ENCODE measurements at regions not wholly inside any gene's neighbourhood (a gene's known extent, or its start where the extent isn't known, plus 50 kb on each side); places are given as distances from the start of the nearest gene placed in this dataset.

DNA sequence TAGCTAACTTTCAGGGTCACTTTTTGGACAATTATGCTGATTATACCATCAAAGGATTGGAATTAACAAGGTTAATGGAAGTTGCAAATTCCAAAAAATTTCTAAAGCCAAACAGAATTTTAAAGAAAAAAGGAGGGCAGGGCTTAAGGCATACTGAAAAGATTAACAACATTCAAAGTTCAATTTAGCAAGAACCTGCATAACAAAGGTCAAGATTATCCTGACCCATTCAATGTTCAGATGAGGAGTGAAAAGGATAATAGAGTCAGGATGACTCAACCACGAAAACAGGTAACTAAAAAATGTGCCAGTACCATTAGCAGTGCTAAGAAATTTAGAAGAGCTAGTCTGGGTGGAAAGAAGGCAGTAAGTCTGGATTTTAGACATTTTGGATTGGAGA, 139.8 kb upstream of the HNMT start:
- no peak for DNase-seq (ENCODE audit: low spot score)

DNA sequence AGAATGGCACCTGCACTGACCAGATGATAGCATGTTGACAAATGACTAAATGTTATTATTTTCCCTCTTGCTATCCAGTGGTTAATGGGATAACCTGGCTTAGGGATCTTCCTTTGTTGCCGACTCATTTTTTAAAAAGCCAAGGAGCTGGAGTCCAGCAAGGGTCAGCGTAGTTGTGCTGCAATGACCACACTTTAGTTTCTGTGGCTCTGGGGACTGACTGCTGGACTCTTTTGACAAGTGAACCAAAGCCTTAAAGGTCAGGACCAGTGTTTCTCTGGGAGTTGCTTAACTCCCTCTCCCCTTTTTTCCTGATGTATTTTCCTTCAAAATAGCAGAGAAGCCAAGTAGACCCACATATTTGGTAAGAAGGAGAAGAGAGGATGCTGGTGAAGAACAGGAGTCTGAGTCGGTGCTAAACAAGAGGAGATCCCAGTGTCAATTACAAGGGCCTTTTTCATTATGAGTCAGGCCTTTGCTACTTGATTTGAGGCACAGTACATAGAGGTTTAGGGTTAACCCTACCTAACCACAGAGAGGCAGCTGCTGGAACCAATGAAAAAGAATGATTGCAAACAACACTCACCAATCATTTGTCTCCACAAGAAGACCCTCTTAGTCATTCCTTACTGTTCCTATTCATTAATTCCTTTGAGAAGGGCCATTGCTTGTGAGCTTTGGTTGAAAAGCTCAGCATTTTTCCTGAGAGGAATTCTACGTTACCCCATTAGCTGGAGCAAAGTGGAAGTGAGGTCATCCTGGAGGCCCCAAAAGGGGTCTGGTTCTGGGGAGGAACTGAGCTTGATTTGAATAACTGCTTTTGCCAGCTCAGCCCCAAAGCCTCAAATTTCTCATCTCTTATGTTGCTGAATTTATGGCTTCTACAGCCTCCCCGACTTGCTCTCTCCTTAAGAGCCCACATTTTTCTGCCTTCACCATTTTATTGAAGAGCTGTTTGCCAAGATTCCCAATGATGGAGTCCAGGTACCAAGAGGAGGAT, 137.6 kb upstream of the HNMT start:
- no peak for DNase-seq (ENCODE audit: low spot score)

DNA sequence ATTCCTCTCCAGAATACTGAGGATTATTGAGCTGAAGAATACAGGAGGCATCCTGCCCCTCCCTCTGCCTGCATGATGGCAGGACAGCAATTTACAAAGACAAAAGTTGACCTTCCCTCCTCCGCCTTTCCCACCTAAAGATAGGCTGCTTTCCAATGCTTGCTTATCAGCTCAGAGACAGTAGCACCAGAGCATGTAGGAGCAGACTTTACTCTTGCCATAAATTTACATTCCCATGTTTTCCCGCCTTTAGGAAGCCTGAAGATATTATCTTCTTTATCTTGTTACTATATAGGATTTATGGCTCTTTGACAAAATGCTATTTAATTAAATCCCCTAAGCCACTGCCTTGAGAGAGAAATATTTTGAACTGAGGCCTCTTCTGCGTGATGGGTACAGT, 135.6 kb upstream of the HNMT start:
- no peak for DNase-seq (ENCODE audit: low spot score)

DNA sequence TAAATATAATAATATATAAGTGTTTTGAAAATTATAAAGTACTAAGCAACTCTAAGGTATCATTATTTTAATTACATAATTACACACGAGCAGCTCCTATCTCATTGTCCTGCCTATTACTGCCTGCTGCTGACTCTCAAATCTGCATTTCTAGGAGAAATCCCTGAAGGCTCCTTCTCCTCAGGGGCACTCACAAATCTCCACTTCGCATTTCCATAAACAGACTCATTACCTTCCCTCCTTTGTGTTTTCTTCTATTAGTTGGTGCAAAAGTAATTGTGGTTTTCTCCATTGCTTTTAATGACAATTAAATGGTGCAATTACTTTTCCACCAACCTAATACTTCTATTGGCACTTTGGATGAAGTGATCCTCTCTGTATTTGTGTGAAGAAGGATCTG, 135.0 kb upstream of the HNMT start:
- DNase-seq (ENCODE audit: low spot score): no peak

DNA sequence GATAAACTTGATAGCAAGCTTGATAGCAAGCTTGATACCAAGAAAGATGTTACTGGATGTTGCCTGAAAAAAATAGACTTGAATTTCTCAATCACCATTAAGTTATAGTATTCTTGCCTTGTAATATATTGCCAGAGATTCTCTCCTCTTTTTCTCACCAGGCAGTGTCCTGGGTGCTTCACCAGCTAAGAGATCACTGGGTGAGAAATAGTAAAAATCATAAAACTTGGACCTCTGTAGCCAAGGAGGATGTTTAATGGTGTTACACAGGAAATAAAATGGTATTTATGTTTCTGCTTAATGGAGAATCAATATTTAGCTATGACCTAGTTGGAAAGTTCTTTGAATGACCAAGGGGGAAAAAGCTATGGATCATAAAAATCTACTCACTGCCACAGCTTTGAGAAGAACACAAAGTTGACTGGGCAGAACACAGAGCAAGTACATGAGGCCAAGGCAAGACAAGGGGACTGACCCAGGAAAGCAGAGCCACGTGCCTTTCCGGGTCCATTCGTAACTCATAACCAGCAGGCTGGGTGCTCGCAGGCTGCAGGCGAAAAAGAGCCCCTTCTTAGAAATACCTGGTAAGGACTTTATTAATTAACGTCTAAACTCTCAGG, 129.4 kb upstream of the HNMT start:
- no peak for DNase-seq (ENCODE audit: low spot score)

DNA sequence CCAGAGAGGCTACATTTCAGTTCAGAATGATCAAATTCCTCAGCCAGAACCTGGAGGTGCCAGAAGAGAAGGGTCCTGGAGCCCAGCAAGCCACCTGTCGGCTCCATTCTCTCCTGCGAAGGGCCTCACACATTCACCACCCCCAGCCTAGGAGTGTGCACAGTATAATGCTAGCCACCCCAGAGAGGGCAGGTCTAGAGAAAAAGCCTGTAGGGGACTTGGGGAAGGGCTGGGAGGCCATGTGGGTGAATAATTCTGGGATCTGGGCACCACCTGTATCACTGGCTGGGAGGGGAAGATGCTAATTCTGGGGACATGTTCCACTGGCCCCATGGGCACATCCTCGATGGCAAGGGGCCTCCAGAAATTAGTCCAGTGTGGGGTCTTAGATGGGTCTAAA, 127.6 kb upstream of the HNMT start:
- DNase-seq (ENCODE audit: low spot score): no peak

DNA sequence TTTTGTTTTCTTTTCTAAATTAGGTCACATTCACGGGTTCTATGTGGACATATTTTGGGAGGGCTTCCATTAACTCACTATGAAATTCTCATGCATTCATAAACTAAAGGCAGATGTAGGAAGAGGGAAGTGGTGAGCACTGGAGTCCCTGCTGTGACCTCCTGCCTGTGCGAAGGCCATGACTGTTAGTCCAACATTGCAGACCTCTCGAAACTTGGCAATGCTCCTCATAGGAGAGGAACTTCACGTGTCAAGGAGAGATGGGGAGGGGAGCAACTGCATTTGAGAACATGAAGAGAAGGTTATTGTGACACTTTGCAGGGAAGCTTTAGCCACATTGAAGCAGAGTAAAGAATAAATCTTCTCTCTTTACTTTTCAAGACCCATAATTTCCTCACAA, 126.4 kb upstream of the HNMT start:
- DNase-seq (ENCODE audit: low spot score): no peak

DNA sequence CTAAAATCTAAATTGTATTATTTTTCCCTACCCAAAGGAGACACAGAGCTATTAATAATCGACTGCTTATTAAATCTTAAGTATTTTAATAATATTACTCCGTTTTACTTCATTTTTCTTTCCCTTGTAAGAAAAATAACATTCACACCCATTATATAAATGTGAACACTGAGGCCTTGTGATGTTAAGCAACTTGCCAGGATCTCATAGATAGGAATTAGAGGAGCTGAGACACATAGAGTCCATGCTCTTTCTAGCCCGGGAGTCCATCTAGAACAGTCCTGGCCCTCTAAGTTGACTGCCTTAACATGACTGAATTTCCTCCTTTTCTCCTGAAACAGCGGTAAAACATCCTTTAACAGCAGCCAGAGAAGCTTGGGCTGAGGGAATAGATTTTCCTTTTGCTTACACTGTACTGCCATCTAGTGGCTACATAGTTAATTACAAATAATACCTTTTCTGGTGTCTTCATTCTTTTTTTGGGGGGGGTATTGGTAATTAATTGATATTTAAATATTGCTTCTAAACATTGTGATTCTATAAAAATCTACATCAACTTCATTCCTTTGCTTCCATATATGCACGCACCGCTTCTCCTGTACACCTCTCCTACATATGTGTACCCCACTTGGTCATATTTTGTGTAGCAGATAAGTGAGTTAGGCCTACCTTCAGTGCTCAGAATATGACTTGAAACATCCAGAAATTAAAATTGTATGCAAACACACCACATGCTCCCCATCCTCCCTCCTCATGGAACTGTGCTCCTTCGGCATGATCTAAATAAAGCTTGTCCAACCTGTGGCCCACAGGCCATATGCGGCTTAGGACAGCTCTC, 125.8 kb upstream of the HNMT start:
- DNase-seq (ENCODE audit: low spot score): peak; percentile 62

DNA sequence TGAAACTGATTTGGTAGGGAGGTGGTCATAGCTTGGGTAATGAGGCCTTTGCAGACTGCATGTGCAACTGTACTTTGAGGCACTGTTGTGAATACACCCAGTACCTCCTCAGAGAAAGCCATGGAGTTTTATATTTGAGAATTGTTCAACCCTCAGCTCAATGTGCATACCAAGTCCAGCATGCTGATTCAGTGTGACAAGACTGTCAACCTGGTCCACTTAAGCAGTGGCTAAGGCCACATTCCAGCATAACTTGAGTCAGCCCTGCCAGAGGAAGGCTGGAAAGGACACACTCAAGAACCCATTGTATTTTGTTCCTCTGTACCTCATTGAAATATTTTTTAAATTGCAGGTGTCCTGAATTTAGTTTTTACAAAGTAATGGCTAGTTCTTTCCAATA, 121.8 kb upstream of the HNMT start:
- DNase-seq (ENCODE audit: low spot score): no peak

DNA sequence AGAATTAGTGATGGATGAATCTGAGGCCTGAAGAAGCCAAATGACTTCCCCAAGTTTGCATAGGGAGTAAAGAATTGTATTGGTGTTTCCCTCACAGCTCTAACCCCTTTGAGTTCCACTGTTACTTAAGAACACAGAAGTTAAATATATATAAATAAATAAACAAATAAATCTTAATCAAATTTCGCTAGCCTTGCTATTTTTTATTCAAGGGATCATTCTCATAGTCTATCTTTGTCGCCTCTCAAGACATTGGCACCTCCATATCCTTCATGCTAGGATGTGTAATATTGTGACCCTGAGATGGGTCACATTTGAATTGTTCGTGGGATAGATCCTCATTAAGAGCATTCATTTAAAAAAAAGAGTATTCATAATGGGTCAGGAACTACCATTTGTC, 121.3 kb upstream of the HNMT start:
- no peak for DNase-seq (ENCODE audit: low spot score)

DNA sequence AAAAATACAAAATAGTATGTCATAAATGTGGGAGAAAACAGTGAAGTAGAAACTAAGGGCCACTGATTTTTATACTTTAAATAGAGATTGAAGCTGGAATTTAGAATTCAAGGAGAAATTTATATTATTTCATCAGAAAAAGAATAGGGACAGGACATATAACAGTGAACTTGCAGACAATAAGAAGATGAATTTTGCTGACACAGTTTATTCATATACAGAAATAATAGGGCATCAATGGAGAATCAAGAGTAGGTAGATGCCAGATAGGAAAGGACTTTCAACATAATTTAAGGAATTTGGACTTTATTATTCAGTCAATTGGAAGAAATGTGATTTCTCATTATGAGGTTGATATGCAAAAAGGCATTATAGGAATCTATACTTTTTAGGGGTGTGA, 118.9 kb upstream of the HNMT start:
- no peak for DNase-seq (ENCODE audit: low spot score)

DNA sequence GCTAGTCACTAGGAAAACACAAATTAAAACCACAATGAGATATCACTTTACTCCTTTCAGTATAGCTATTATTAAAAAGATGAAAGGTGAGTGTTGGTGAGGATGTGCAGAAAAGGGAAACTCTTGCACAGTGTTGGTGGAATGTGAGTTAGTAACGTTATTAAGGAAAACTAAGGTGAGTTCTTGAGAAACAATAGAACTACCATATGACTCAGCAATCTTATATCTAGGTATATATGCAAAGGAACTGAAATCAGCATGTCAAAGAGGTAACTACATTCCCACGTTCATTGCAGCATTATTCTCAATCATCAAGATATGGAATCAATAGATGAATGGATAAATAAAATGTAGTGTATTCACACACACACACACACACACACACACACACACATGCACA, 117.3 kb upstream of the HNMT start:
- DNase-seq (ENCODE audit: low spot score): no peak

DNA sequence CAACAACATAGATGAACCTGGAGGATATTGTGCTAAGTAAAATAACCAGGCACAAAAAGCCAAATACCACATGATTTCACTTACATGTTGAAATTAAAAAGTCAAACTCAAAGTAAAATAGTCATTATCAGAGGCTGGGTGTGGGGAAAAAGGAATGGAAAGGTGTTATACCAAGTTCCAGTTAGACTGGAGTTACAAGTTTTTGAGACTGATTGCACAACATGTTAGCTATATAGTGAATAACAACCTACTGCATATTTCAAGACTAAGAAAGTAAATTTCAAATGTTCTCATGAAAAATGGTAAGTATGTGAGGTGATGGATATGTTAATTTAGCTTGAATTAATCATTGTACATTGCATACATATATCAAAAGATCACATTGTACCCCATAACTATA, 116.8 kb upstream of the HNMT start:
- DNase-seq (ENCODE audit: low spot score): no peak

DNA sequence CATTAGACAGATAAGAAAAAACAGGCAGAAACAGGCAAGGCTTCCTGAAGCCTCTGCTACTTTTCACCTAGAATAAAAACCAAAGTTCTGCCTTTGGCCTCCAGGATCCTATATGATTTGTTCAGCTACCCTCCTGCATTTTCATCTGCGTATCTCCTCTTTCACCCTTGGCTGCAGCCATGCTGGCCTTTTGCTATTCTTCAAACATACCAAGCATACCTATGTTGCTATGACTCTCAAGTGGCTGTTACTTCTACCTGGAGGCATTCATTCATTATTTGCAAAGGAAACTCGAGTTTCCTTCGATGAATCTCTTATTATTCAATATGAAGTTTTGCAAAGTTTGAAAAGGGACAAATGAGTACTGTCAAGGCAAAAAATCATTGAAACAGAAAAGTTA, 106.4 kb upstream of the HNMT start:
- DNase-seq (ENCODE audit: low spot score): no peak

DNA sequence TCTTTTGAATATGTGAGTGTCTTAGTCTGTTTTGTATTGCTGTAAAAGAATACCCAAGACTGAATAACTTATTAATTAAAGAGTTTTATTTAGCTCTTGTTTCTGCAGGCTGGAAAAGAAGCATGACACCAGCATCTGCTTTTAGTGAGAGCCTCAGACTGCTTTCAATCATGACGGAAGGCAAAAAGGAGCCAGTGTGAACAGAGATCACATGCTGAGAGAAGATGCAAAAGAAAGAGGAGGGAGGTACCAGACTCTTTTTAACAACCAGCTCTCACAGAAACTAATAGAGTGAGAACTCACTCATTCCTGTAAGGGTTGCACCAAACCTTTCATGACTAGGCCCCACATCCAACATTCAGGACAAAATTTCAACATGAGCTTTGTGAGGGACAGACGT, 101.6 kb upstream of the HNMT start:
- DNase-seq (ENCODE audit: low spot score): no peak

DNA sequence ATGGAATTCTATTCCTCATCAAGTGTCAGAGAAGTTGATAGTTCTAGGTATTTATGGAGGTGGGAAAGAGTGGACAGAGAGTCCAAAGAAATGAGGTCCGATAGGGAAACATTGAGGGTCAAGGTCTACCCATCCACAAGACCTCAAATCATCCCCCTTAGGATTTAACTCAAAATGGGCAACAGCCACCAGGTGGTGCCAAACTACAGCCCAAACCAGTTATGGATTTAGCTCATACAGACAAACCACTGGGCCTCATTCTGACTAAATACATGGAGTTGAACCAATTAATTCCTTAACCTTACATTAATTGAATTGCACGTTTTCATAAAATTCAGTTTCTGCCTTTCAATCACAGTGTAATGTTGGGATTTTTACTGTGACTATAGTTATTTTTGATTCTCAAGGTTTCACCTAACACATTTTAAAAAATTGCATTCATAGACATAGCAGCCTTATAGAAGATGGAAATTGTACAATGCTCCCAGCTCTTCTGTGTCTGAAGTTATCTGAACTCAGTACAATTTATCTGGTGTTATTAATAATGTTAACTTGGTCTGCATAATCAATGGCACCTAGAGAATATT, 98.2 kb upstream of the HNMT start:
- DNase-seq (ENCODE audit: low spot score): peak; percentile 39

DNA sequence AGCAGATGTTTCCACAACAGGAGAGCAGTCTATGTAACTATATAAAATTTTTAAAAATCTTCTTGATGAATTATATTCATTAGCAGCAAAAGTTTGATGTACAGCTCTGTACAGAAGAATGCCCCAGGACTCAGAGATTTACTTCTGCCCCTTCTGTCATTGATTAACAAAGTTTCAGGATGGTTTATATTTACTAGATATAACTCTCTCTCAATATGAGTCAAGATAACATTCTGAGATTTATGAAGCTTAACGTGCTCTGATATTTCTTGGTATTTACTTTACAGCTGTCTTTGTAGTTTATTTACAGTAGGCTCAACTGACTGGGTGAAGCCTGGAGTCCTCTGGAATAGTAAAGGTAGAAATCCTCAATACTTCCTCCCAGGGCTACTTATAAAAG, 93.6 kb upstream of the HNMT start:
- no peak for DNase-seq (ENCODE audit: low spot score)

DNA sequence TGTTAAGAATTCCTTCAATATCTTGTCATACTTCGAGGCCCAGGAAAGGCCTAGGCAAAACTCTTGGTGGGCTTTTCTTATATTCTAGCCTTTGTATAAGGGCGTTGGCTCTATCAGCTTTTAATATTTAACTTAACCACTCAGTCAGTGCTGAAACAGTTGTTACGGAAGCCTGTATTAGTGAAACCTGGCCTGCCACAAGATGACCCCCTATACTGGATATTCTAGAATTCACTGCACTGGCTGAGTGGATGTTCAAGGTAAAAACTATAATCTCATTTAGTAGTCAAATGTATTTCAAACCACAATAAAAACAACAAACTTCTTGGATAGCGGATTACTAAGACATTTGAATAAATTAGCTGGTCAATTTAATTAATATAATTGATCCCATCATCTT, 91.7 kb upstream of the HNMT start:
- no peak for DNase-seq (ENCODE audit: low spot score)

DNA sequence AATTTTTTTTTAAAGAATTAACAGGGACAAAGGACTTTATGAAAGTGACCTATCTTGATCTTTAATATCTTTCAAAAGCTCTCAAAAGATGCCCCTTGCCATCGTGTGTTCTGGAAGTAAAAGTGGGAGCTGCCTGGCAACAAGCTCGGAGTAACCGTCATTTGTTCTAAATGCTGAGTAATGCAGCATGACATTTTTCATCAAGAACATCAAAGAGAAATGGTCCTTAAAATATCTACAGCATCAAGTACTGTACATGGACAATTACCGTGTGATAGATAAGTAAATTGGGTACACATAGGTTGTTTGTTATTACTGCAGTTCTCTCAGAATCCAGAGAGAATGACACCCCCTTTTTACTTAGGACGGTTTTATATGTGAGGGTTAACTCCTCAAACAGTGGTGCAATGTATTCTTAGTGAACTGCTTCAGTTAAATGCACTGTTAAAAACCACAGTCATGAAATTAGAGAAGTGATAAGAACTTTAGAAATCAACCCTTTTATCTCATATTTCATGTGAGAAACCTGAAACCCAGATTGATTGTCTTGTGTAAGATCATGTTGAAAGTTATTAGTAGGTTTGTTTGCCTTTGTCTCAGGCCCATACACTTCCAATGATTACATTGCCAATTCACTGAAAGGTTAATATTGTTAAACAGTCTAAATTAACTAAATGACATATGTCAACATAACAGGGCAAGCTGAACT, 90.6 kb upstream of the HNMT start:
- no peak for DNase-seq (ENCODE audit: low spot score)

DNA sequence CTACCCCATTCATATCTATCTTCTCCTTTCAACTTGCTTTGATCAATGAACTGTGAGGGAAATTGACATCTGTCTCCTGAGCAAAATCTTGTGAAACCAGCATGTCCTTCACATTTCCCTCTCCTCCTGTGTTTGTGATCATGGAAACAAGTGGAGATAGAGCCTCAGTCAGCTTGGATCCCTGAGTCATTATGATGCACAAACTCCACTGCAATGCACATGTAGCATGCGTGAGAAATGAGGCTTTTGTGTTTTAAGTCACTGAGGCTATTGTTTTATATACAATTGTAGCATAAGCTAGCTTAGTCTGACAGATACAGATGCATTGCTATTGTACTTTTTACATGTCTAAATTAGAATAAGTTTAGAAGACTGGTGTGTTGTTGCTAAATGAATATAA, 85.2 kb upstream of the HNMT start:
- DNase-seq (ENCODE audit: low spot score): no peak

DNA sequence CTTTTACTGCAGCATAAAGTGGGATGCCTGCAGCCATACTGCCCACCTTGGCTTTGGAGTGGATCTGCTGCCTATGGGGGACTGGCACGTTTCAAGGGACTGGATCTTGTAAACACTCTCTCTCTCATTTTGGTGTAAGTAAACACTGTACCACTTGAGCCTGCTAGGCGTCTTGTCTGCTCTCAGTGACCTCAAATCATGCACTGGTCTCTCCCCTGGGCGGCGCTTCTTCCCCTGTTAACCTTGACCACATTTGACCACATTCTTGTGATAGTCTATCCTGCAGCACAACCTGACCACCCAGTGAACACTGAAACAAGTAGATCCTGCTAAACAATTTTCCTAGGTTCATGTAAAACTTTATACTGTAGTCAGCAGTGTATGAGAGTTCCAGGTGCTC, 82.6 kb upstream of the HNMT start:
- no peak for DNase-seq (ENCODE audit: low spot score)
